ENCODE measurements at regions not wholly inside any gene's neighbourhood (a gene's known extent, or its start where the extent isn't known, plus 50 kb on each side); places are given as distances from the start of the nearest gene placed in this dataset.

DNA sequence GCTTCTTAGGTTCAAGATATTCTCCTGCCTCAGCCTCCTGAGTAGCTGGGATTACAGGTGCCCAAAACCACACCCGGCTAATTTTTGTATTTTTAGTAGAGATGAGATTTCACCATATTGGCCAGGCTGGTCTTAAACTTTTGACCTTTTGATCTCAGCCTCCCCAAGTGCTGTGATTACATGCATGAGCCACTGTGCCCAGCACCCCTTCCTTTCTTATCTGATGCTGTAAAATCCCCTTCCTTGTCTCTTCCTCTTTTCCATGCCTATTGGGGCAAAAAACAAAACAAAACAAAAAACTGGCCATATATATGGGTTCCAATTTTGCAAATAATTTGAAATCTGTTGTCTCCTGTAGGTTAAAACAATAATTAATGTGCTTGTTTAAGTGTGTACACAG, 74.0 kb upstream of the RPS4Y2 start:
- TF ChIP-seq, protein P1, sequence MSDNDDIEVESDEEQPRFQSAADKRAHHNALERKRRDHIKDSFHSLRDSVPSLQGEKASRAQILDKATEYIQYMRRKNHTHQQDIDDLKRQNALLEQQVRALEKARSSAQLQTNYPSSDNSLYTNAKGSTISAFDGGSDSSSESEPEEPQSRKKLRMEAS (IDR thresholded peaks at IDR 0.05): no peak
- TF ChIP-seq, protein P2, sequence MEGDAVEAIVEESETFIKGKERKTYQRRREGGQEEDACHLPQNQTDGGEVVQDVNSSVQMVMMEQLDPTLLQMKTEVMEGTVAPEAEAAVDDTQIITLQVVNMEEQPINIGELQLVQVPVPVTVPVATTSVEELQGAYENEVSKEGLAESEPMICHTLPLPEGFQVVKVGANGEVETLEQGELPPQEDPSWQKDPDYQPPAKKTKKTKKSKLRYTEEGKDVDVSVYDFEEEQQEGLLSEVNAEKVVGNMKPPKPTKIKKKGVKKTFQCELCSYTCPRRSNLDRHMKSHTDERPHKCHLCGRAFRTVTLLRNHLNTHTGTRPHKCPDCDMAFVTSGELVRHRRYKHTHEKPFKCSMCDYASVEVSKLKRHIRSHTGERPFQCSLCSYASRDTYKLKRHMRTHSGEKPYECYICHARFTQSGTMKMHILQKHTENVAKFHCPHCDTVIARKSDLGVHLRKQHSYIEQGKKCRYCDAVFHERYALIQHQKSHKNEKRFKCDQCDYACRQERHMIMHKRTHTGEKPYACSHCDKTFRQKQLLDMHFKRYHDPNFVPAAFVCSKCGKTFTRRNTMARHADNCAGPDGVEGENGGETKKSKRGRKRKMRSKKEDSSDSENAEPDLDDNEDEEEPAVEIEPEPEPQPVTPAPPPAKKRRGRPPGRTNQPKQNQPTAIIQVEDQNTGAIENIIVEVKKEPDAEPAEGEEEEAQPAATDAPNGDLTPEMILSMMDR (IDR thresholded peaks at IDR 0.05 in 2 of 3, conservative IDR thresholded peaks at IDR 0.05 in 1 of 3; ENCODE audit: borderline replicate concordance in 1 of 3, insufficient read depth in 1 of 3, low read depth in 2 of 3, low read length in 2 of 3): no peak
- TF ChIP-seq EZH2 (IDR thresholded peaks at IDR 0.05) (no peak), POLR2AphosphoS5 (IDR thresholded peaks at IDR 0.05; ENCODE audit: low read depth, low read length) (no peak), ZNF274 (IDR thresholded peaks at IDR 0.05; ENCODE audit: low read depth, low read length) (no peak), POLR2A (IDR thresholded peaks at IDR 0.05; ENCODE audit: borderline replicate concordance, extremely low read depth, insufficient read depth, insufficient read length) (no peak), ZBTB33 (IDR thresholded peaks at IDR 0.05; ENCODE audit: extremely low read depth, insufficient replicate concordance, low read length) (no peak), REST (IDR thresholded peaks at IDR 0.05; ENCODE audit: low read depth) (no peak), ELF1 (IDR thresholded peaks at IDR 0.05; ENCODE audit: borderline replicate concordance, low read depth) (no peak), TCF7L2 (IDR thresholded peaks at IDR 0.05; ENCODE audit: borderline replicate concordance, extremely low read depth, insufficient read depth, insufficient read length) (no peak), EZH2phosphoT487 (IDR thresholded peaks at IDR 0.05; ENCODE audit: borderline replicate concordance) (no peak), SP1 (IDR thresholded peaks at IDR 0.05; ENCODE audit: low read depth) (no peak)
